ENCODE measurements at regions not wholly inside any gene's neighbourhood (a gene's known extent, or its start where the extent isn't known, plus 50 kb on each side); places are given as distances from the start of the nearest gene placed in this dataset.
"Not testable (repeated sequence)": the region's sequence is repeated elsewhere in the genome, so short reads cannot be mapped to it uniquely, and the experiment has no call there.

DNA sequence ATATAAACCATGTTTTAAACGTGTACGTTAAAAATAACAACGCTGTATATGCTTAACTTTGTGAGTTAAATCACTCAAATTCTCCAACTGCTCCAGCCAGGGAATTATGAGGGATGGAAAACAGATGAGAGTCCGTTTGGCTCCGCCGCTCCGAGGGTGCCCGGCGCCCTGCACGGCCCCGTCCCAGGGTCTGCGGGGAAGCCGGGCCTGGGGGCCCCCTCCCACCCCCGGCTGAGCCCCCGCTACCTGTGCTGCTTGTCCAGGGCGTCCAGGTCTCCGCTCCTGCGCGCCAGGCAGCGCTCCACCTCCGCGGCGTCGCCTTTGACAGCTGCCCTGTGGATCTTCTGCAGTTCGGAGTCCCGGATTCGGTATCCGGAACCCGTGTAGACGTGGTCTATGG lies 415.5 kb downstream of the FOXD4L4 start:
- H3K27me3 ChIP-seq: peaks cover 20% of the 10 kb centered on the region
- not testable (repeated sequence) for H3K4me1 ChIP-seq (ENCODE audit: control insufficient read depth in 1 of 2, insufficient read depth in 1 of 2, low read depth in 1 of 2, low read length in 1 of 2); H3K27ac ChIP-seq; H3K9me3 ChIP-seq; H3K4me3 ChIP-seq (ENCODE audit: low read depth in 1 of 2, low read length in 1 of 2); H3K36me3 ChIP-seq

DNA sequence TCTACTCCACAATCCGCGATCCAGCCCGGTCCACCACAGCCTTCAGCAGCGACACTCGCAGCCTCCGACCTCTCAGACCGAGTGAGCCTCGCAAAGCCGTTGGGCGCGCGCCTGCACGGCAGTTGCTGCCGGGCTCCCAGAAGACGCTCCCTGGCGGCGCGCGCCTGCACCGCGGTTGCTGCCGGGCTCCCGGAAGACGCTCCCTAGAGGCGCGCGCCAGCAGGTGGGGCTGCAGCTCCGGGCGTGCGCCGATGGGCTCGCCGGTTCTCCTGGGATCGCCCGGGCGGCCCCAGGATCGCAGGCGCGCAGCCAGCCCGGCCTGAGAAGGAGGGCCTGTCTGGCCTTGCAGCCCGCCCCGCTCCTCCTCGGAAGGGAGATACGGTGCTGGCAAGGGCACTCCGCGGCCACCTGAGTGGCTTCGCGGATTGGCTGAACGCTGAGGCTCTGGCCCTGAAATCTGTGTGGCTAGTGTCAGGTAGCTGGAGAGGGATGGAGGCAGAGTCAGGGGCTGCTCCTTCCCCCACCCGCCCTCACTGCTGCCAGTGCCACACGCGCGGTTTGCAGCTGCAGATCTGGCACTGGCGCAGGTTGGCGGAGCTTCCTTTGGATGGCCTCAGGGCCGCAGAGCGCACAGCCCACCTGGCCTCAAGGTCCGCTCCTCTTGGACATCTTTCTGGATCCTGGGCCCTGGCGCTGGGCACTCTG lies 416.2 kb downstream of the FOXD4L4 start:
- H3K9me3 ChIP-seq; H3K27ac ChIP-seq; H3K4me1 ChIP-seq (ENCODE audit: control insufficient read depth in 1 of 2, insufficient read depth in 1 of 2, low read depth in 1 of 2, low read length in 1 of 2); H3K36me3 ChIP-seq; H3K4me3 ChIP-seq (ENCODE audit: low read depth in 1 of 2, low read length in 1 of 2): not testable (repeated sequence)
- H3K27me3 ChIP-seq: peaks cover 20% of the 10 kb centered on the region

DNA sequence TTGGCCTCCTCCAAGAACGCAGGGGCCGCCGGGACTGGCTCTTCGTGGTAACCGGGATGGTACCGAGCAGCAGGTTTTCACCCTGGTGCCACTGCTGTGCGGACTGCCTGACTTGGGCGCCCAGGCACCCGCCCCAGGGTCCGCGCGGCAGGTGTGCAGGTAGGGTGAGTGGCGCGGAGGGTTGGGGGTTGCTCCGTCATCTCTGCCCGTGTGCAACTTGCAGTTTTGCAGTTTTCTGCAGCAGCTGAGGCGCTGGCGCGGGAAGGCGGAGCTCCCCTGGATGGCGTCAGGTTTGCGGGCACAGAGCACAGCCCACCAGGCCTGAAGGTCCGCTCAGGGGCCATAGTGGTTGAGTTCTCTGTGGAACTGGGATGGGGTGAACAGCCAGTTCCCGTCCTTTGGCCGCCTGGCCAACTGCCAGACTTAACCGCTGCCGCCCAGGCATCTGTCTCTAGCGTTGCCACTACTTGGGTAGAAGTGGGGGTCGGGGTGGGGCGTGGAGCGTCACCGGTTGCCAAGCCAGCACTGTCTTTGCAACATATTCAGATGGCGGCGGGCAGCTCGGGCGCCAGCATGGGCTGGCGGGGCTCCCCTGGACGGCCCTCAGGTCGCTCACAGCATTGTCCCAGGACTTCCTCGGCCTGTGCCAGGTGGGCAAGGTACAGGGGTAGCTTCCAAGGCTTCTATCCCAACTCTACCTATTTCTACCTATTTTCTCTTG lies 417.2 kb downstream of the FOXD4L4 start:
- not testable (repeated sequence) for H3K4me3 ChIP-seq (ENCODE audit: low read depth in 1 of 2, low read length in 1 of 2); H3K27ac ChIP-seq; H3K4me1 ChIP-seq (ENCODE audit: control insufficient read depth in 1 of 2, insufficient read depth in 1 of 2, low read depth in 1 of 2, low read length in 1 of 2); H3K36me3 ChIP-seq; H3K9me3 ChIP-seq
- peaks cover 20% of the 10 kb centered on the region for H3K27me3 ChIP-seq

DNA sequence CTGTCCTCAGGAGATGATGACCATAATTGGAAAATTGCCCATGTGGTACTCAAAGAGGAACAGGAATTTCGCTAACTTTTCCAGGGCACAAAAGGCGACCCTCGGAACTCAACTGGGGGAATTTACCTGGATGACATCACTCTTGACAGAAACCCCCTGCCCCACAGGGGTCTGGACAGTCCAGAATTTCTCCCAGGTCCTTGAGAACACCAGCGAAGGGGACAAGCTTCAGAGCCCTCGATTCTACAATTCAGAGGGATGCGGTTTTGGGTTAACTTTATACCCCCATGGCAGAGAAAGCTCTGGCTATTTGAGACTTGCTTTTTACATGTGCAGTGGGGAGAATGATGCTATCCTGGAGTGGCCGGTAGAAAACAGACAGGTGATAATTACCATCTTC lies 445.4 kb downstream of the FOXD4L4 start:
- not testable (repeated sequence) for H3K4me3 ChIP-seq (ENCODE audit: low read depth in 1 of 2, low read length in 1 of 2); H3K36me3 ChIP-seq; H3K27ac ChIP-seq; H3K9me3 ChIP-seq; H3K4me1 ChIP-seq (ENCODE audit: control insufficient read depth in 1 of 2, insufficient read depth in 1 of 2, low read depth in 1 of 2, low read length in 1 of 2); H3K27me3 ChIP-seq

DNA sequence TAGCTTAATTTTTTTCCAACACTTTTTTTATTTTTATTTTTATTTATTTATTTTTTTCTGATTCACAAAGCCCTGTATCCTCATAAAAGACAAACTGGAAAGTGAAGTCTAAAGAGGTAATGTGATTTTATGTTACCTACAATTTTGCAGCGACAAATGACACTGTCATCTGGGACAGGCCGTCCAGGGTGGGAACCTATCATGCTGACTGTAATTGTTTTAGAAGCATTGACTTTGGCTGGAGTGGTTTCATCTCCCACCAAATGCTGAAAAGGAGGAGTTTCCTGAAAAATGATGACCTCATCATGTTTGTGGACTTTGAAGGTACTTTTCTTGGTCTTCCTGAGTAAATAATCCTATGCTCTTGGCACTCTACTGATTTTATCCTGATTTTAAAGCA lies 446.7 kb downstream of the FOXD4L4 start:
- H3K4me1 ChIP-seq (ENCODE audit: control insufficient read depth in 1 of 2, insufficient read depth in 1 of 2, low read depth in 1 of 2, low read length in 1 of 2); H3K27ac ChIP-seq; H3K9me3 ChIP-seq; H3K4me3 ChIP-seq (ENCODE audit: low read depth in 1 of 2, low read length in 1 of 2); H3K27me3 ChIP-seq; H3K36me3 ChIP-seq: not testable (repeated sequence)

DNA sequence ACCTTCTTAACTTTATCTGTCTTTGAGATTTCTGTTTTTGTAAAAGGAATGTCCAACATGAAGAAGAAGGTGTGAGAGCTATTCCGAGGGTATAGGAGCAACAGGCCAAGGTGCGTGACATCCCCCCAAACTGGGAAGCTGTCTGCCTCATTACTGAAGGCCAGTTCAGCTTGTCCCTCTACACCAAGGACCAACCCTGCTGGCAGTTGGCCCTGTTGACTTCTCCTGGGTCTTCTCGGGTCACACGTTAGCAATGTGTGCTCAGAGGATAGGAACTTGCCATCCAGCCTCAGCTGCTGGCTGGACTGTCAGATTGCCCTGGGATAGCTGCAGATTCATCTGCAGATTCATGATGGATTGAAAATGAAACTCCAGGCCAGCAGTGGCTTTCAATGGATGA lies 460.3 kb downstream of the FOXD4L4 start:
- H3K4me3 ChIP-seq (ENCODE audit: low read depth in 1 of 2, low read length in 1 of 2); H3K27ac ChIP-seq; H3K4me1 ChIP-seq (ENCODE audit: control insufficient read depth in 1 of 2, insufficient read depth in 1 of 2, low read depth in 1 of 2, low read length in 1 of 2); H3K9me3 ChIP-seq; H3K36me3 ChIP-seq; H3K27me3 ChIP-seq: not testable (repeated sequence)

DNA sequence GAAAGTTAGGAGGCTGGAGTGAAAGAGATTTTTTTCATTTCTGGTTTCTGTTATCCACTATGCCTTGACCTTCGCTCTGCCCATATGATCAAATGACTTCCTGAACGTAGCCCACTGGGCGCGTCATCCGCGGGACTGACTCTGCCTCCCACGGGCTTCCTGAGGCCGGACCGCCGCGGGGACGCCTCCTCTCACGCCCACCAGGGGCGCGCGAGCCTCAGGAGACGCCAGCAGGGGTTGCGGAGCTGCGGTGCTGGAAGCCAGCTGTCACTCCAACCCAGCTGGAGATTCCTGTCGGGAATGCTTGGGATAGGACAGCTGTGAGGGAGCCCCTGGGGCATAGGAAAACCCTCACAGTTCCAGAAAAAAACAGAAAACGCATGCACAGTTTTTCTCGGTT lies 461.5 kb downstream of the FOXD4L4 start:
- H3K36me3 ChIP-seq; H3K9me3 ChIP-seq; H3K4me3 ChIP-seq (ENCODE audit: low read depth in 1 of 2, low read length in 1 of 2); H3K27me3 ChIP-seq; H3K4me1 ChIP-seq (ENCODE audit: control insufficient read depth in 1 of 2, insufficient read depth in 1 of 2, low read depth in 1 of 2, low read length in 1 of 2); H3K27ac ChIP-seq: not testable (repeated sequence)

DNA sequence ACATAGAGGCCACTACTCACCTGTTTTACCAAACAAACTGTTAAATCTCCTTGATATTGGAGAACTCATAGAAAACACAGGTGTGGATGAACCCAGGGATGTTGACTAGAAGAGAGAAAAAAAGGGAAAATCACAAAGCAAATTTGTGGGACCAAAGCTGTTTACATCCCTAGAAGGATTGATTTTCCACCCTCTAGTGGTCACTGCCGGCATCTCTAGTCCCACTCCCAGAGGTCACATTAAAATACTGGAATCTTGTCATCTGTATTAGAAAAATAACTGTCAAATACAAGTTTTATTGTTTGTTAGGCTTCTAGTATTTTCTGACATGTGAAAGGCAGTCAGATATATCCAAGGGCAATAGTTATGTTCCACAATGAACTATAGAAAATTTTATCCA lies 469.7 kb downstream of the FOXD4L4 start:
- not testable (repeated sequence) for H3K9me3 ChIP-seq; H3K27ac ChIP-seq; H3K27me3 ChIP-seq; H3K36me3 ChIP-seq; H3K4me1 ChIP-seq (ENCODE audit: control insufficient read depth in 1 of 2, insufficient read depth in 1 of 2, low read depth in 1 of 2, low read length in 1 of 2); H3K4me3 ChIP-seq (ENCODE audit: low read depth in 1 of 2, low read length in 1 of 2)

DNA sequence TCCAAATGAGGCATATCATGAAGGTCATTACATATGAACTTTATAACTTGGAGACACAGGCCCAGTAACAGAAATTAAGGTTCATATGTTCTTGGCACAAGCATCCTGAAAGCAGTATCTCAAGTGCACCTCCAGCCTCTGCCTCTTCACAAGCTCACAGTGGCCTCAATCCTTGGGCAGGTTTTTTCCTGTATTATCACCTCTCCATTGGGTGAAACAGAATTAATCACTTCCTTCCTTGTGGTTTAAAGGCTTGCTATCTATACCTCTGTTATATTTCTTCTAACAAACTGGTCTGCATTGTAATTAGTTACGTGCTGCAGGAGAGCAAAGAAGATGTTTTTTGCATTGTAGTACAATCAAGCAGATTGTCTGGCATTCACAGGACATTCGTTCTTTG lies 471.0 kb downstream of the FOXD4L4 start:
- not testable (repeated sequence) for H3K27ac ChIP-seq; H3K4me1 ChIP-seq (ENCODE audit: control insufficient read depth in 1 of 2, insufficient read depth in 1 of 2, low read depth in 1 of 2, low read length in 1 of 2); H3K4me3 ChIP-seq (ENCODE audit: low read depth in 1 of 2, low read length in 1 of 2); H3K36me3 ChIP-seq; H3K9me3 ChIP-seq; H3K27me3 ChIP-seq

DNA sequence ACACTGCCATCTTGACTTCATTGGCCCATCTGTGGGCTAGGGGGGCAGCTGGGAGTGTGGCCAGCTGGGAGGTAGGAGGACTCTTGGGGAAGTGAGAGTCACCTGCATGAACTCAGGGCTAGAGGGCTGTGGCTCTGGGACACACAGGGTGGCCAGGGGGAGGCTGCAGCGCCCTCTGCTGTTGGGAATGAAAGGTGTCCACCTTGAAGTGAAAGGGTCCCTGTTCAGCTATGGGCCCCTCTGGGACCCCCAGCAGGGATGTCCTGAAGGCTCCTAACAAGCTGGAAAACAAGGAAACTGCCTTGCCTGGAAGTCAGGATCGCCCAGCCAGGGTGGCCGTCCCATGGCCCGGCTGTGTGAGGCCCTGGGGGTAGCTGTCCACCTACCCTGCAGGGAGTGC lies 507.8 kb downstream of the FOXD4L4 start:
- H3K27me3 ChIP-seq; H3K27ac ChIP-seq; H3K4me1 ChIP-seq (ENCODE audit: control insufficient read depth in 1 of 2, insufficient read depth in 1 of 2, low read depth in 1 of 2, low read length in 1 of 2); H3K9me3 ChIP-seq; H3K36me3 ChIP-seq; H3K4me3 ChIP-seq (ENCODE audit: low read depth in 1 of 2, low read length in 1 of 2): not testable (repeated sequence)

DNA sequence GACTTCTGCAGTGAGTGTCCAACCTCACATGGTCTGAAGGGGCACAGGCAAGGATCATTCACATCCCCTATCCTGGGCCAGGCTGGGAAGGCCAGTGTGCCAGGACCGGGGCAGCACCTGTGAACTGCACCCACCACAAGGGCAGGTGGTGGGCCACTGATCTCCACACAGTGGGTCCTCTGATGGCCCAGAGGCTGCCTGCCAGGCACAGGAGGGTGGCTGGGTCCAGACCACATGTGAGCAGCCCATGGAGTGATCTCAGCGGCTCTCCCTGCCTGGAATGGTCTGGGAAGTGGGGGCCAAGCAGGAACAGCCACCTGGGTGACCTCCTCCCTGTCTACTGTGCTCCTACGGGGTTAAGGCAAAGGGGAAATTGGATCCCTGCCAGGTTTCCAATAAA lies 508.5 kb downstream of the FOXD4L4 start:
- not testable (repeated sequence) for H3K4me1 ChIP-seq (ENCODE audit: control insufficient read depth in 1 of 2, insufficient read depth in 1 of 2, low read depth in 1 of 2, low read length in 1 of 2); H3K9me3 ChIP-seq; H3K27me3 ChIP-seq; H3K27ac ChIP-seq; H3K36me3 ChIP-seq; H3K4me3 ChIP-seq (ENCODE audit: low read depth in 1 of 2, low read length in 1 of 2)

DNA sequence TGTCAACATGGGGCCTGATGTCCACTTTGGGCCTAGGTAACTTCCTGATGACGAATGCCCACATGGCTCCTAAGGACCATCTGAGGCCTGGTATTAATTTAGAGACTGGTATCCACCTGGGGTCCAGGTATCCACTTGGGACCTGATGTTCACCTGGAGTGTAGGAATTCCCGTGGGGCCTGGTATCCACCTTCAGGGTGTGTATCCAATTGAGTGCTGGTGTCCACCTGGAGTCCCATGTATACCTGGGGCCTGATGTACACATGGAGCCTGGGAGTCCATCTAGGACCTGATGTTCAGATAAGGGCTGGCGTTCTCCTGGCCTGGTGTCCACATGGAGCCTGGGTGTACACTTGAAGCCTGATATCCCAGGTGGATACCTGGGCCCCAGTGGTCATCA lies 520.6 kb downstream of the FOXD4L4 start:
- H3K36me3 ChIP-seq; H3K4me1 ChIP-seq (ENCODE audit: control insufficient read depth in 1 of 2, insufficient read depth in 1 of 2, low read depth in 1 of 2, low read length in 1 of 2); H3K9me3 ChIP-seq; H3K27me3 ChIP-seq; H3K27ac ChIP-seq; H3K4me3 ChIP-seq (ENCODE audit: low read depth in 1 of 2, low read length in 1 of 2): not testable (repeated sequence)

DNA sequence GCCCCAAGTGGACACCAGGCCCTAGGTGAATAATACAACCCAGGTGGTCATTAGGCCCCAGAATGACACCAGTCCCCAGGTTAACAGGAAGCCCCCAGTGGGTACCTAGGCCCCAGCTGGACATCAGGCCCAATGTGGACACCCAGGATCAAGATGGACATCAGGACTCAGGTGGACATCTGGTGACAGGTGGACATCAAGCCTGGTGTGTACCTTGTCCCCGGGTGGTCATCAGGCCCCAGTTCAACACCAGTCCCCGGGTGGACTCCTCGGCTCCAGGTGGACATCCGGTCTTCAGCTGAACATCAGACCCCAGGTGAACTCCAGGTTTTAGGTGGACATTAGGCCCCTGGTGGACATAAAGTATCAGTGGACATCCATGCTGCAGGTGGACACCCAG lies 524.6 kb downstream of the FOXD4L4 start:
- not testable (repeated sequence) for H3K27ac ChIP-seq; H3K9me3 ChIP-seq; H3K4me1 ChIP-seq (ENCODE audit: control insufficient read depth in 1 of 2, insufficient read depth in 1 of 2, low read depth in 1 of 2, low read length in 1 of 2); H3K36me3 ChIP-seq; H3K27me3 ChIP-seq; H3K4me3 ChIP-seq (ENCODE audit: low read depth in 1 of 2, low read length in 1 of 2)

DNA sequence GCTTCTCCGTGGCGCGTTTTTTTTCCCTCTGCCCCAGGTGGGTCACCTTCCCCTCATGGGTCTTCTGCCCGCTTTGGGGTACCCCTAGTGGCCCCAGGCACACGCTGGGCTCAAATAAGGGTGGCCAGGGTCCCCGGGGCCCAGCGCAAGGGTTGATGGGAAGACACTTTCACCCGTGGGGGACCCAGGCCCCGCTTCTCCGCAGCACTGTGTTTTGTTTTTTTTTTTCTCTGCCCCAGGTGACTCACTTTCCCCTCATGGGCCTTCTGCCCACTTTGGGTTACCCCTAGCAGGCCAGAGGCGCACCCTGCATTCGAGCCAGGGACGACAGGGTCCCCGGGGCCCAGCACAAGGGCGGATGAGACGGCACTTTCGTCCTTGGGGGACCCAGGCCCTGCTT lies 526.7 kb downstream of the FOXD4L4 start:
- H3K4me1 ChIP-seq (ENCODE audit: control insufficient read depth in 1 of 2, insufficient read depth in 1 of 2, low read depth in 1 of 2, low read length in 1 of 2); H3K9me3 ChIP-seq; H3K4me3 ChIP-seq (ENCODE audit: low read depth in 1 of 2, low read length in 1 of 2); H3K27ac ChIP-seq; H3K27me3 ChIP-seq; H3K36me3 ChIP-seq: not testable (repeated sequence)
